SKM-1 treated with dmso at 0.1 percent for 144 hours (cell line): ENCODE measurements at regions not wholly inside any gene's neighbourhood (a gene's known extent, or its start where the extent isn't known, plus 50 kb on each side); places are given as distances from the start of the nearest gene placed in this dataset.
"Not testable (repeated sequence)": the region's sequence is repeated elsewhere in the genome, so short reads cannot be mapped to it uniquely, and the experiment has no call there.

Experiments used
- DNase-seq: peaks from one replicate; lab custom pipeline; 2025; ENCODE audit not compliant: unreplicated experiment; lab: John Stamatoyannopoulos, UW

DNA sequence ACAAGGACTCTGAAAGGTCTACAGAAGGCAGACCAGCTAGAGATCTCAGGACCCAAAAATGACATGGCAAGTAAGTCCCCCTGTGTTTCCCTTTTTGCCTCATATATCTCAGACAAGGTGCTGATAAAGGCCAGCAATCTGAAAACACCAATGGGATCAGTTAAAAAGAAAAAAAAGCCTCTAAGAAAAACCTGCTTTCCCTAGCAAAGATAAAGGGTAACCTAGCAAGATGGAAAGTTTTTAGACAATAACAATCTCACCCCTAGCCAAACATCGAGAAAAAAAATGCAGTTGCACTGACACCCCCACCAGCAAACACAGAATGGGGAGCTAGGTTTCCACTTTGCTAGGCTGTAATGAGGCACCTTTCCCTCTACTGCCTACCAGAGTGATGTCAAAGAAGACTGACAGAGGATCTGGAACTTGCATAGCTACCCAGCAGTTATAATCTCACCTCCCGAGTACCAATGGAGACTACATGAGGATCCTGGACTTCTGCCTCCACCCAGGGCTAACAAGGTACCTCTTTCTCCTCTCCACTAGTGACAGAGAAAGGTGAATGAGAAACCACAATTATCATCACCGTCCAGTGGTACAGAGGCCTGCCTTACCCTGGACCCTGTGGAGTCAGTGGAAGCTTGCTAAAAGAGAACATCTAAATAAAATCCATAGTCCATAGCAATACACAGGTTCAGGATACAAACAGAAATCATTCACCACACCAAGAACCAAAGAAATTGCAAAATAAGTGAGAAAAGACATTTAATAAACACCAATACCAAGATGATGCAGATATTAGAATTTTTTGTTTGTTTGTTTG, 240.8 kb downstream of the ARHGAP12 start:
- no peak for DNase-seq

DNA sequence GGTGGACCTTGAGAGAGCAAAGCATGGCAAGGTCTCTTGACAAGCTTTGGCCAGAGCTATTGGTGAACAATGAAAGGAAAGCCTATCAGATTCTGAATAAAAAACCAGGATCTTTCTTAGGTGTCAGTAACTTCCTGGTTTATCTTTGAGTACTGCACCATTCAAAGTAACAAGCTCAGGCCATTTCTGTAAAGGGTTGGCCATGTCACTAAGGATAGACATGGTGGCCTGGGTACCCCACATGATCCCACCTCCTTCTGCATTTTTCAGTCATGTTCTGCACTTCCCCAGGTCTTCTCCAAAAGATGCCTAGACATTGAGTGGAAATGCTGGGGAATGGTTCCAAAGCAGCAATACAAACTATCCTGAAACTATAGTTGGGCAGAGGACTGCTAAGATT, 242.0 kb downstream of the ARHGAP12 start:
- DNase-seq: no peak

DNA sequence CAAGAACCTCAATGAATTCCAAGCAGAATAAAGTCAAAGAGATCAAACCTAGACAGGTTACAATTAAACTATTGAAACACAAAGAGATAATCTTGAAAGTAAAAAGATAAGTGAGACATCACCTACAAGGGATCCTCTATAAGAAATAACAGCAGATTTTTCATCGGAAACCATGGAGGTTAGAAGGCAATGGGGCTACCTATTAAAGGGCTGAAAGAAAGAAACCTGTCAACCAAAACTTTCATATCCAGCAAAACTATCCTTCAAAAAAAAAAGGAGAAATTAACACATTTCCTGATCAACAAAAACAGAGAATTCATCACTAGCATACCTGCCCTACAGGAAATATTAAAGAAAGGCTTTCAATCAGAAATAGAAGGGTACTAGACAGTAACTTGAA, 244.9 kb downstream of the ARHGAP12 start:
- DNase-seq: no peak

DNA sequence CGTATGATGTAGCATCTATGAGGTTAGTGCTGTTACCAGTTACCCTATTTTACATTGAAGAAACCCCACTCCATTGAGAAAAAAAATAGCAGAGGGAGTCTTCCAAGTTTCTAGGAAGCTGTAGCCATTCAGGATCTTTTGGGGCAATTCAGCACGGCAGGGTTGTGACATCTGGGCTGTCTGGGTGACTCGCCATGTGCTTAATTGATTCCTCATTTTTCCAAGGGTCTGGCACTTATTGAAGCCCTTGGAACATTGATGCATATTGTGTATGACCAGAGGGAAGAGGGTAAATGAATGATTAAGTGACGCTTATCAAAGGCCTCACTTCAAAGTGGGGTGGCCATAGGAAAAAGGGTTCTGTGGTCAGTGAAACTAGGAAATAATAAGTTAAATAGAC, 248.7 kb downstream of the ARHGAP12 start:
- DNase-seq: no peak

DNA sequence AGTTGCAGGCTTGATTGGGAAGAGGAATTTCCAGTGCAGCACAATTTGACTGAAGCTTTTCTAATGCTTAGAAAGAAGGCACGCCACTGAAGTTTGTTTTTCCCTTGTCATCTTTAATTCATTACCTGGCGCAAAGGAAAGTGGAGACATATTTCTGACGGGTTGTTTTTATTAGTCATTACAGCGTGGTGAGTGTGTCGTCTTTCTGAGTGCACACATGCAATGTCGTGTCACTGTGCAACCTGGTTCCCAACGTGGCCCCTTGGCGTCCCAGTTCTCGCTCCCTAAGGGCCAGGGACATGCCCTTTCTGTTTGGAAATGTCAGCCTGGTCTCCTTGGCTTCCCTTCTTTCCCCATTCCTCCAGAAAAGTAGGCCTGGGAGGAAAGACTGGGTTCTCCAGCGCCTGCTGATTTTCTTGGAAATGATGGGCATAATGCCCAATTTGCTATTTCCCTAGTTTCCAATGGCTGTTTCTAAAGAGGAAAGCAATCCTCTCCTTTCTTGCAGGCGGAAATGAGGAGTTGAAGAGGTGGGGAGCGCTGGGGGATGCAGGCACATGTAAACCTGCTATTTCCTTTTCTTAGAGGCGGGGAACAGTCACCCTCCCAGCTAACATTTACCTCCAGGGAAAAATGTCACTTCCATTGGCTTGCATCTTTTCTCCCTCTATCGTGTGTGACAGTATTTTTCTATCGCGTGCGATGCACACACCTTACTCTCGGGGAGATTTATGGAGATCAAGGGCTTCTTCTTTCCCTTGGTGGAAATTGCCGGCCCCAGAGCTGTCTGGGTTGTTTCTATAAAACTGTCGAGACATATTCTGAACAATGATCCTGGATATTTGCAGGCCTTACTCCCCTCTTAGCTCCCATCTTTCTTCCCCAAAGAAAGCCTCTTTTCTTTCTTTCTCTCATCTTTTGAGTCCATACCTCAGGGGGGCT, 249.8 kb downstream of the ARHGAP12 start:
- no peak for DNase-seq

DNA sequence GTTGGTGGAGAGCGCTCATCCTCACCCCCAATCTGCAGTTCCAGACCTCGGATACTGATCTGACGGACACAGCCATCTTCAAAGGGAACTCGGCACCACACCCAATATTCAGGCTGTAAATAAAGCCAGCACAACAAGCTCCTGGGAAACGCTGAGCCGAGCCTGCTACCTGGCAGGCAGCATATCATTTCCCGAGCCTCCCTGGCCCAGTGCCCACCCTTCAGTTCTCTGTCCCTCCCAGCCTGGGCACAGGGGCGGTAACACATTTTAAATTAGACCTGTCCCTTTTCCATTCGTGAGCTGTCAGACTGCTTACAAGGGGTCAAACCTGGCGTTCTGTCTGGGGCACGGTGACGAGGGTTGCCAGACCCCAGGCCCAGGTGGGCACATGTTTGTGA, 250.5 kb downstream of the ARHGAP12 start:
- no peak for DNase-seq

DNA sequence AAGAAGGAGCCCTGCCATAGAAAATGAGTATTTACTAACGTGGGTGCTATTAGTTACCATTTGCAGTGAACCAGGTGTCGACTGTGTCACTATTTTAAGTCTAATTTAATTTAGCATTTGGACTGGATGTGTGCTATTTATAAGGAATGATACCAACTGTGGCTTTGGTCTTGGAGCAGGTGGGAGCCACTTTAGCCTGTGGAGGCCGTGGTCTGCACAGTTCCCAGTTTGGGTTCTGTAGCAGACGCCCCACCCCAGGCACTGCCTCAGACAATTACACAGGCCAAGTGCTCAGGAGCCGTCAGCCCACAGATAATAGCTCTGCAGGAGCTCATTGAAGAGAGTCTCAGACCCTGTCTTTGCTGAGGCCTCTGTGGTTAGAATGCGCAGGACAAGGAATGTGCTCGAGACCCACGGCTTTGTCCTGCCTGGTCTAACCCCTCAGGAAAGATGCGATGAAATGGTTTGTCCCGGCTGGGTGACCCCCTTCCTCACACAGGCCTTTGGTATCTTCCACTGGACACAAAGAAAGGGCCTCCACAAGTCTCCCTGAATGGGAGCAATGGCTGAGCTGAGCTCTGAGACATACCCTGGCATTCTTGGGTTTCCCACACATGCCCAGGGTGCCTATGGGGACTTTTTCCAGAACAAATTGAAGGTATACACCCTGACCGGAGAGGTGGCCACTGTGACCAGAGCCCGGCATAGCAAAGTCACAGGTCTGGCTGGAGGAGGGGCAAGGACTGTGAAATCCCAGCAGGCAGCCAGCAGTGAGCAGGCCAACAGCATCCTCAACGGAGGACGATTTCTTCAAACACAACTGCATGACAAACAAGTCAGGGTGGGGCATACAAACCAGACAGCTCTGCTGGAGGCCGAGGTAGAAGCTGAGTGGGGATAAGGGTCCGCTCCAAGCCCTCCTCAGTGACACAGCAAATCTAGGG, 251.2 kb downstream of the ARHGAP12 start:
- no peak for DNase-seq

DNA sequence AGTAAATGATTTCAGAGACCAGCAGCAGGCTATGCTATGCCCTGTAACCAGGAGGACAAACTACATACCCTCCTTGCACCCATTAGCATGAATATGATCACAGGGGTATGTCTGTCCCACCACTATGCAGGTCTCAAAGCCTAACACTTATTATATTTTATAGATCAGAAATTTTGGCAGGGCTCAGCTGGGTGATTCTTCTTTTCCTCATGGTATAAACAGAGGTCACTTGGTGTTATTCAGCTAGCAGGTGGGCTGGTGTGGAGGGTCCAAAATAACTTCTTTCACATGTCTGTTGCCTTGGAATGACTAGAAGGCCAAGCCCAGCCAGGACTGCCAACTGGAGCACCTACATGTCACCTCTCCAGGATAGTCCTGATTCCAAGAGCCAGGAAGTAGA, 252.9 kb downstream of the ARHGAP12 start:
- no peak for DNase-seq

DNA sequence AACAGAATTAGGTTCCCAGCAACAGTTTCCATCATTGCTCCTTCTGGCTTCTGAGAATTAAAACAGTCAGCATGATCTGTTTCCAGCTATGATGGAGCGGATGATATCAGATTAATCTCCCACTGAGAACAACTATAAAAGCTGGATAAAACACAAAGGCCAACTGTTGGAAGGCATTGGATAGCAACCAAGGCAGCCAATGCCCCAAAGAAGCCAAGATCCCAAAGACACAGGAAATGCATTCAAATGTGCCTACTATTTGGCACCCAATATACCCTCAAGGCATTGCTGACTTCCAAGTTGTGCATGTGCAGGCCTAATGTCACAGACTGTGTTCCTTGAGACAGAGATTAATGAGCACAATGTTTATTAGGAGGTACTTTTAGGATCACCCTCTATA, 259.3 kb downstream of the ARHGAP12 start:
- no peak for DNase-seq

DNA sequence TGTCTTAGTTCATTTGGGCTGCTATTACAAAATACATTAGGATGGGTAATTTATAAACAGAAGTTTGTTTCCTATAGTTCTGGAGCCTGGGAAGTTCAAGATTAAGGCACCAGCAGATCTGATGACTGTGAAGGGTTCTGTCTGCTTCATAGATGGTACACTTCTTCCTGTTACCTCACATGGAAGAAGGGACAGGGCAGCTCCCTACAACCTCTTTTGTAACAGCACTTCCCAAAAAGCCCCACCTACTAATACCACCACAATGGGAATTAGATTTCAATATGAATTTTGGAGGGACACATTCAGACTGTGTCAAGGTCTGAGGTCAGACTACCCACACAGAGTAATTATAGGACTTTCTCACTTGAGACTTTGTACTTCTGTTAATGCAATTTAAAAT, 260.3 kb downstream of the ARHGAP12 start:
- DNase-seq: no peak

DNA sequence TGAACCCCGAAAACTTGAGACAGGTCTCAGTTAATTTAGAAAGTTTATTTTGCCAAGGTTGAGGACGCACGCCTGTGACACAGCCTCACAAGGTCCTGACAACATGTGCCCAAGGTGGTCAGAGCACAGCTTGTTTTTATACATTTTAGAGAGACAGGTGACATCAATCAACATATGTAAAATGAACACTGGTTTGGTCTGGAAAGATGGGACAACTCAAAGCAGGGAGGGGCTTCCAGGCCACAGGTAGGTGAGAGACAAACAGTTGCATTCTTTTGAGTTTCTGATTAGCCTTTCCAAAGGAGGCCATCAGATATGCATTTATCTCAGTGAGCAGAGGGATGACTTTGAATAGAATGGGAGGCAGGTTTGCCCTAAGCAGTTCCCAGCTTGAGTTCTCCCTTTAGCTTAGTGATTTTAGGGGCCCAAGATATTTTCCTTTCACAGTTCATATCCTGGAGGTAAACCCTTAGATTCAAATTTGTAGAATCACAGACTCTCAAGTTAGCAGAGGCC, 262.8 kb downstream of the ARHGAP12 start:
- DNase-seq: not testable (repeated sequence)

DNA sequence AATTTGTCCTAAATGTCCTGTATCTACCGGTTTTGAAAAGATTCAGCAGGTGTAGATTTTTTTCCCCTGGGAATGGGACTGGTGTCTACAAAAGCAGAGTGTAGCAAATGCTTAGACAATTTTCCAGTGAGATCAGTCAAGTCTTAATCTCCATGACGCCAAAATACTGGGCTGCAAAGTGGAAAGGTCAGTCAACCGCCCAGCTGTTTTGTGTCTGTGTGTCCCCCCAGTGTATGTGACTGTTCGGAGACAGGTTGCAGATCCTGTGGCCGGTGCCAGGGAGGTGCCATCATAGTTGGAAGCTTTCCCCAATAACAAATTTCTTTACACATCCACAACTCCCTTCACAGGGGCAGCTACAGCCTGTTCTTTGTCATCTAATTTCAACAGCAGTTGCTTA, 263.8 kb downstream of the ARHGAP12 start:
- DNase-seq: no peak

DNA sequence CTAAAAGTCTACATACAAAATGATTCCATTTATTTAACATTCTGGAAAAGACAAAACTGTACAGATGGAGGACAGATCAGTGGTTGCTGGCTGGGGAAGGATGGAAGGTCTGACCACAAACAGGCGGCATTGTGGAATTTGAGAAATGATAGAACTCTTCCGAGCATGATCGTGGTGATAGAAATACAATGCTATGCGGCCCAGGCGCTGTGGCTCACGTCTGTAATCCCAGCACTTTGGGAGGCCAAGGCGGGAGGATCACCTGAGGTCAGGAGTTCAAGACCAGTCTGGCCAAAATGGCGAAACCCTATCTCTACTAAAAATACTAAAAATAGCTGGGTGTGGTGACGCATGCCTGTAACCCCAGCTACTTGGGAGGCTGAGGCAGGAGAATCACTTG, 264.6 kb downstream of the ARHGAP12 start:
- not testable (repeated sequence) for DNase-seq

DNA sequence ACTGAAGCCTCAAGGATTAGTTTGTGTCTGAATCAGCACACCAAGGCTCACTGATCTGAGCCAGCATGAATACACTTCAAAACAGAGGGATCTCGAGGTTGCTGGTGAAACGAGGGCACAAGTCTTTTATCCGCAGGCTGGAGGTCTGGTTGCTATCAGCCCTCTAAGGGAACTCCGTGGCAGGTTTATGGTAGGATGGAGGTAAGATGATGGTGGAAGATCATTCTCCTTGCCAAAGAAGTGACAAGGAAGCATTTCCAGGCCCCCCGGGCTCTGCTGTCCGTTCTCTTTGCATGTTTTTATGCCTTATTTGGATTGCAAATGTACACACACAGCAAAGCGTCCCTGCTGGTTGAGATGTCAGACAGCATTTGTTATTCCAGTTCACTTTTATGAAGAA, 268.3 kb downstream of the ARHGAP12 start:
- DNase-seq: no peak

DNA sequence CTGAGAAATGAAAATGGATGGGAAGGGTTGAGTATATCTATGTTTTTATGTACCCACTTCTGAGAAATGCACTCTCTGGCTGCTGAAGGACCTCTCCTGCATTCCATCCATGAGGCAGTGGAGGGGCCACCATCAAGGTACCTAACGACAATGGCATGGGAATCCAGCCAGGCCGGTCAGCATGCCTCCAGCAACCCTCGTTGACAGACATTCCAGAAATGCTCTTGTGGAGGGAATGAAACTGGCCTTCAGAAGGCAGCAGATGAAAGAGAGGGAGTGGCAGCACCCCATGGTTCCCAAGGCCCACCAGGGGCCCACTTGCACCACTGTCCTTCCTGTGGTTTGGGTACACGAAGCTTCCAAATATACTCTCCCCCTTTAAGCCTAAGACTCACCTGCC, 269.0 kb downstream of the ARHGAP12 start:
- no peak for DNase-seq

DNA sequence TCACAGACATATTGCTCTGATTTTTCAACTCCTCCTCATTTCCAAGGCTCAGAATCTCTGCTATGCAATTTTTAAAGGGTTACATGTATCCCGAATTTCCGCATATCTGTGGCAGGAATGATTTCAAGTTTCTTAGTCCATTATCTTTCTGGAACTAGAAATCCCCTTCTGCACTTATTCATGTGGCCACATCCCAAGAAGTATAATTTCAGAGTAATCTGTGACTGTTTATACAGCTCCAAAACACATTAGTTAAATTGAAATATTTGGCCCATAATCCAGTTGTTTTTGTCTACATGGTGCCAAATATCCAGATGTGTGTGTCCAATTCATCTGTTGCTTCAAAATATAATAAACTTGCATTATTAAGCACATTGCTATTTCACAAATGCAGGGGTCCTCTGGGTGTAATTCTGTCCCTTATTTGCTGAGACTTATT, 271.2 kb downstream of the ARHGAP12 start:
- no peak for DNase-seq

DNA sequence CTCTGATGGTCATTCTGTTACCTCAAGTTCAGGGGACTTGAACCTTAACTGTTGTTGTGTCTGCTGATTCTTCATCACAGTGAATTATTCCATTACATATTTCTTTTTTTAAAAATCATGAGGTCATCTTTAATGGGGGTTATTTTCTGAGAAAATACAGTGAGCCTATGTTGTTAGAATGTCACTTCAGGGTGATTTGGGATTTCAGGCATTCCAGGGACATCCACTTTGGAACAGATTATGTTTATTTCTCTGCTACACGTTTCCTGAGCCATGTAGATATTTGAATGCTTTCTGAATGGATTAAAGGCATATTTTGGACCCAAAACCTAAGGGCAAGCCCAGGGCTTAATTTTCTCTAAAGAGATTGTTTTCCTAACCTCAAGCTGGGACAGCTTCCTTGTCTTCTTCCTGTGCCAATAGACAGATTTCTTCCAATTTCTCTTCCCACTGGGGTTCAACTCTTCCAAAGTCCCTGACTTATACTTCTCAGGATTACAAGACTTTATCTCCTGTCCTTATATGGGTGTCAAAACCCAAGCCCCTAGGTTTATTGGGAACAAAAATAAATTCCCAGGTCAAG, 271.7 kb downstream of the ARHGAP12 start:
- no peak for DNase-seq

DNA sequence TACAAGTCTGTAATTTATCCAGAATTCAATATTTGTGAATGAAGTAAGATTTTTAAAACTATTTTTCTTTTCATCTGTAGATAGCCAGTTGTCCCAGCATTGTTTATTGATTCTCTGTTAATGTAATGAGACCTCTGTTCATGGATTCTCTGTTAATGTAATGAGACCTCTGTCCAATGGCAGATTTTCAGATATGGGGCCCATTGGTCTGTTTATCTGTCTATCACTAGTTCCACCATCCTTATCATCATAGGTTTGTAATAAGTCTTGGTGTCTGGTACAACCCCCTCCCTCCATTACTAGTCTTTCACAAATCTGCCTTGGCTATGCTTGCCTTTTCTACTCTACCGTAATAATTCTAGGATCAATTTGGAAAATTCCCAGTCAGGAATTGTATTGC, 276.6 kb downstream of the ARHGAP12 start:
- no peak for DNase-seq

DNA sequence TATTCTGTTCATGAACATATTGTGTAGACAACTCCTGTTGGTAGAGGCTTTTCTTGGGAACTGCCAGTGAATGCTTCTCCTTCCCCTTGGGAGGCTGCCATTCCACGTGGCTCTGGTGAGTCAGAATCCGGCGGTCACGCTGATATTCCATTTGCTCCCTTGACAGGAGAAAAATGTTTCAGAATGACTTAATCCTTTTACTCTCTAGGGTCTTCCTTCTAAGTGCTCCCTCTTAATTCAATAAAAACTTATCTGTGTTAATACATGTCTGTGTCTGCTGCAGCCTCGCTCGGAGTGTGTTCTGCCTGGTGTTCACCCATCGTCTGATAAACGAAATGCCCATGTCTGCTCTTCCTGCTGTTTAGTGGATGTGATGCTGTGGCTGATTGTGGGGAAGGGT, 278.6 kb downstream of the ARHGAP12 start:
- DNase-seq: no peak

DNA sequence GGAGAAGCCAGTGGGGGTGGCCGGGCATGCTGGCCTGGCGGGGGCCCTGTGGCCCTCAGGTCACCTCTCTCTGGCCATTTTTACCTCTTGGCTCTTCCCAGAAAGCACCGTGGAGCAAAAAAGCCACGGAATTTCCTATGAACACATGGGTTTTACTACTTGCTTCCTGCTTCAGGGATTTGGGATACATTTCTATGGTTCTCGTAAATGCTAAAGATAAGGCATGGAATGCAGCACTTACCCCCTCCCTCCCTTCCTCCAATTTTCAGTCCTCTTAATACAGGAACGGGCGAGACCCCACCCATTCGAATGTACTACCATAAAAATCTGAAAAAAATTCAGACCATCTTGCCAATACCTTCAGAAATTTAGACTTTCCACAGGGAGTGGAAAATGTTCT, 279.7 kb downstream of the ARHGAP12 start:
- DNase-seq: no peak
